Tibial nerve (tissue), 4 donors: ENCODE measurements at regions not wholly inside any gene's neighbourhood (a gene's known extent, or its start where the extent isn't known, plus 50 kb on each side); places are given as distances from the start of the nearest gene placed in this dataset.

Source experiments
- DNase-seq, 2 donors: peaks; one replicate each; pipeline ENCODE4 v3.0.0-alpha.2; 2019; ENCODE audit warnings: low spot score in 2 of 2
- H3K27ac ChIP-seq, 4 donors: fragments of 200-600 bp; sonication (generic) in 3 of 4; one replicate each; pipeline ENCODE4 v1.5.1; 2017 to 2019; ENCODE audit warnings: mild to moderate bottlenecking in 1 of 4
- H3K27me3 ChIP-seq, 2 donors: fragments of 200-600 bp; sonication (generic) in 1 of 2; one replicate each; pipeline versions ENCODE4 v1.5.1 to v1.6.0; 2017 to 2019
- H3K36me3 ChIP-seq, 3 donors: fragments of 200-600 bp; sonication (generic); one replicate each; pipeline ENCODE4 v1.5.1; 2018 to 2019
- H3K4me1 ChIP-seq, 4 donors: fragments of 200-600 bp; sonication (generic) in 3 of 4; one replicate each; pipeline ENCODE4 v1.5.1; 2017 to 2019
- H3K4me3 ChIP-seq, 4 donors: fragments of 200-600 bp; sonication (generic) in 3 of 4; one replicate each; pipeline ENCODE4 v1.5.1; 2017 to 2019; ENCODE audit warnings: mild to moderate bottlenecking in 1 of 4, moderate library complexity in 1 of 4
- H3K9me3 ChIP-seq, 4 donors: fragments of 200-600 bp; sonication (generic) in 3 of 4; one replicate each; pipeline ENCODE4 v1.5.1; 2017 to 2019
- EP300 ChIP-seq, 2 donors: sonication (generic); formaldehyde crosslinking; IDR thresholded peaks; one replicate each; pipeline ENCODE4 v1.6.1; 2017; ENCODE audit warnings: antibody characterized with exemption in 2 of 2, mild to moderate bottlenecking in 1 of 2
- POLR2A ChIP-seq, 2 donors: fragments of 450-650 bp; IDR thresholded peaks; one replicate each; pipeline ENCODE4 v1.6.1; 2017; ENCODE audit warnings: antibody characterized with exemption in 2 of 2, mild to moderate bottlenecking in 2 of 2, moderate library complexity in 2 of 2
- WGBS, 2 donors: methylation state at CpG; one replicate each; pipeline ENCODE4 v1.1.5; 2018; 5-methylcytosine and 5-hydroxymethylcytosine counted together
- TF ChIP-seq, protein P1 (sequence below), 5 experiments: fragments of 200-600 bp in 3 of 5; fragments of 450-650 bp in 2 of 5; sonication (generic) in 3 of 5; IDR thresholded peaks; one replicate each; pipeline ENCODE4 v1.5.1; 2016 to 2019; ENCODE audit warnings: antibody characterized with exemption in 5 of 5, mild to moderate bottlenecking in 3 of 5, moderate library complexity in 2 of 5

- no peak overlapping the region for H3K4me3 ChIP-seq
Observed at GRCh38 chr11:25958045-25958444, 373.9 kb upstream of the ANO3 start.

DNA sequence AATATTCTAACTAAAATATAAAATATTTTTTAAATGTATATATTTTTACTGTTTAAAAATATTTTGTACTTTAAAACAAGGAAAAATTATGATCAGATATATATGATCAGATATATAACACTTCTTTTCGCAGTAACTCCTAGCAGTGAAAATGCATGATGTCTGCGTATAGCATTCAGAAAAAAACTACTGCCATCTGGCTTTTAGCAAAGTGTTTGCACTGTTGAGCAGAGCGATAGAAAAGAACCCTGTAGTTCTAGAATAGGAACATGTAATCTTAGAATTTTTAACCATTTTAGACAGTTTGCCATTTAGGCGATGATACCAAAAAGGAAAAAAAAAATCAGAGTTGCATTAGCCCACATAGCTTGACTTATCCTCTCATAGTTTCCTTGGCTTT, 370.4 kb upstream of the ANO3 start:
- Histone ChIP-seq H3K4me1 (no peaks in the 10 kb centered on the region), H3K9me3 (no peaks in the 10 kb centered on the region), H3K4me3 (no peak overlapping the region), H3K27me3 (no peaks in the 10 kb centered on the region), H3K36me3 (no peaks in the 10 kb centered on the region), H3K27ac (no peak overlapping the region)
- DNase-seq: no peak
- 63 to 65% methylated on average over 4 of the region's 4 CpGs for WGBS, 2 donors
- TF ChIP-seq EP300 (IDR thresholded peaks at IDR 0.05) (no peak), POLR2A (IDR thresholded peaks at IDR 0.05) (no peak)
- TF ChIP-seq, protein P1, sequence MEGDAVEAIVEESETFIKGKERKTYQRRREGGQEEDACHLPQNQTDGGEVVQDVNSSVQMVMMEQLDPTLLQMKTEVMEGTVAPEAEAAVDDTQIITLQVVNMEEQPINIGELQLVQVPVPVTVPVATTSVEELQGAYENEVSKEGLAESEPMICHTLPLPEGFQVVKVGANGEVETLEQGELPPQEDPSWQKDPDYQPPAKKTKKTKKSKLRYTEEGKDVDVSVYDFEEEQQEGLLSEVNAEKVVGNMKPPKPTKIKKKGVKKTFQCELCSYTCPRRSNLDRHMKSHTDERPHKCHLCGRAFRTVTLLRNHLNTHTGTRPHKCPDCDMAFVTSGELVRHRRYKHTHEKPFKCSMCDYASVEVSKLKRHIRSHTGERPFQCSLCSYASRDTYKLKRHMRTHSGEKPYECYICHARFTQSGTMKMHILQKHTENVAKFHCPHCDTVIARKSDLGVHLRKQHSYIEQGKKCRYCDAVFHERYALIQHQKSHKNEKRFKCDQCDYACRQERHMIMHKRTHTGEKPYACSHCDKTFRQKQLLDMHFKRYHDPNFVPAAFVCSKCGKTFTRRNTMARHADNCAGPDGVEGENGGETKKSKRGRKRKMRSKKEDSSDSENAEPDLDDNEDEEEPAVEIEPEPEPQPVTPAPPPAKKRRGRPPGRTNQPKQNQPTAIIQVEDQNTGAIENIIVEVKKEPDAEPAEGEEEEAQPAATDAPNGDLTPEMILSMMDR (IDR thresholded peaks at IDR 0.05): no peak

More at GRCh38 chr11:25958045-25958444, 373.9 kb upstream of the ANO3 start:
- no peak for TF ChIP-seq POLR2A (IDR thresholded peaks at IDR 0.05)
- TF ChIP-seq, protein P1 (IDR thresholded peaks at IDR 0.05): no peak
- no peak for TF ChIP-seq EP300 (IDR thresholded peaks at IDR 0.05)
- H3K27ac ChIP-seq: no peak overlapping the region
- no peaks in the 10 kb centered on the region for H3K9me3 ChIP-seq
- H3K27me3 ChIP-seq: no peaks in the 10 kb centered on the region
- WGBS, 2 donors: 51% methylated on average over 4 of the region's 4 CpGs
- no peaks in the 10 kb centered on the region for H3K36me3 ChIP-seq
- no peaks in the 10 kb centered on the region for H3K4me1 ChIP-seq
- DNase-seq: no peak

GRCh38 chr11:25970726-25971508, 361.0 kb upstream of the ANO3 start:
- DNase-seq: no peak
- no peaks in the 10 kb centered on the region for H3K27me3 ChIP-seq
- no peaks in the 10 kb centered on the region for H3K9me3 ChIP-seq
- H3K4me1 ChIP-seq: no peaks in the 10 kb centered on the region
- 48 to 60% methylated on average over 2 of the region's 2 CpGs for WGBS, 2 donors
- TF ChIP-seq, protein P1 (IDR thresholded peaks at IDR 0.05): no peak
- TF ChIP-seq EP300 (IDR thresholded peaks at IDR 0.05): no peak
- no peak for TF ChIP-seq POLR2A (IDR thresholded peaks at IDR 0.05)
- H3K27ac ChIP-seq: no peak overlapping the region
- H3K36me3 ChIP-seq: no peaks in the 10 kb centered on the region
- no peak overlapping the region for H3K4me3 ChIP-seq

GRCh38 chr11:25980091-25980490, 351.8 kb upstream of the ANO3 start:
- Histone ChIP-seq H3K4me1 (peaks cover 0 to 9% (median 0%) of the 10 kb centered on the region in 4 donors), H3K4me3 (no peak overlapping the region), H3K9me3 (no peaks in the 10 kb centered on the region), H3K27me3 (no peaks in the 10 kb centered on the region), H3K27ac (no peak overlapping the region), H3K36me3 (no peaks in the 10 kb centered on the region)
- WGBS, 2 donors: 78 to 89% methylated on average over 4 of the region's 4 CpGs
- TF ChIP-seq, protein P1 (IDR thresholded peaks at IDR 0.05): no peak
- TF ChIP-seq POLR2A (IDR thresholded peaks at IDR 0.05) (no peak), EP300 (IDR thresholded peaks at IDR 0.05) (no peak)
- no peak for DNase-seq

DNA sequence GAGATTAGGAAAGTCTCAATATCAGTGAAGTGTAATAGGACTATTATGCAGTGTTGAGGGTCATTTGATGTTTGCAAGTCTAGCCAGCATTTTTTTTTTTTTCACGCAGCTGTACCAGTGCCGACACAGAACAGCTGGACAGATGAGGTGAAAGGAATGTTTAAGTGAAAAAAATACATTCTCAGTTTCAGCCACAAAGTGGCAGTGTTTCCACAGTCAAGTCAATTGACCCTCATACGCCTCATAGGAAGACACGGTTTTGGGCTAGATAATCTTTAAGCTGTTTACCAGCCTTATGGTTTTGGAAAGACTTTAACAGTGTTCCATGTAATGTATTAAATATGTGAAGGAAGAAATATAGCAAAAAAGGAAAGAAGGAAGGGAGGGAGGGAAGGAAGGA, 349.9 kb upstream of the ANO3 start:
- no peaks in the 10 kb centered on the region for H3K9me3 ChIP-seq
- H3K36me3 ChIP-seq: no peaks in the 10 kb centered on the region
- TF ChIP-seq, protein P1 (IDR thresholded peaks at IDR 0.05): peak; percentile 29 to 71 (median 63)
- TF ChIP-seq POLR2A (IDR thresholded peaks at IDR 0.05) (no peak), EP300 (IDR thresholded peaks at IDR 0.05) (no peak)
- H3K27ac ChIP-seq: no peak overlapping the region
- H3K27me3 ChIP-seq: no peaks in the 10 kb centered on the region
- H3K4me1 ChIP-seq: peaks cover 0 to 9% (median 0%) of the 10 kb centered on the region in 4 donors
- H3K4me3 ChIP-seq: no peak overlapping the region
- DNase-seq: peak in 1 of 2 donors; percentile 26
- 4 to 5% methylated on average over 4 of the region's 4 CpGs for WGBS, 2 donors
